Kasumi-1 (cell line): ENCODE measurements at regions not wholly inside any gene's neighbourhood (a gene's known extent, or its start where the extent isn't known, plus 50 kb on each side); places are given as distances from the start of the nearest gene placed in this dataset.

Source experiments
- DNase-seq, 2 experiments: peaks; one replicate each; lab custom pipeline; 2025; lab: John Stamatoyannopoulos, UW

GRCh38 chr11:15815246-15816195 is 540.8 kb downstream of the SOX6 start:
- DNase-seq: no peak

DNA sequence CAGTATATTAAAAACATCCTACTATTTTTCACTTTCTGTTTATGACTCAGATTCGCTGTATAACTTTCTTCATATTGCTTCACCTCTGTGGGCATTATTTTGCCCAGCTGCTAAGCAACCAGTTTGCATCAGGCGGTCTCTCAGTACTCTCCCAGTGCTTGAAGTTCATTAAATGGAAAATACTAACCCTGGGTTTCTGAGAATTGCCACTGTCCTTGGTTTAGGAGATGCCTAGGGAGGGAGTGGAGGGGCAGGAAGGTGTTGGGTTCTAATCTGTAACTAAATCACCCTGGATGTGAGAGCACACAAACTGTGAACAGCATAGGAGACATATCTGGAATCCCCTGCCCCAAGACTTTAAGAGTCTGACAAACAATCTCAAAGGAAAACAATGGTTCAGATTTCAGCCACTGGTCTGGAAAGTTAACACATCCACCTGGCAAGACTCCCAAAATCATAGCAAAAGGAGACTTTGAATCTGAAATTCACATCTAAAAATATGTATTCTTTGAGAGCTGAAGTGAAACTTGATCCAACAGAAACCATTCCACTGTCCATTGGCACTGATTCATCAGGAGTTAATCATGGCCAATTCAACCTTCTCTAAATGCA is 540.0 kb downstream of the SOX6 start:
- no peak for DNase-seq

- no peak for DNase-seq
Observed at GRCh38 chr11:15817001-15817400, 539.3 kb downstream of the SOX6 start.

- no peak for DNase-seq
Observed at GRCh38 chr11:15818132-15818842, 538.1 kb downstream of the SOX6 start.

DNA sequence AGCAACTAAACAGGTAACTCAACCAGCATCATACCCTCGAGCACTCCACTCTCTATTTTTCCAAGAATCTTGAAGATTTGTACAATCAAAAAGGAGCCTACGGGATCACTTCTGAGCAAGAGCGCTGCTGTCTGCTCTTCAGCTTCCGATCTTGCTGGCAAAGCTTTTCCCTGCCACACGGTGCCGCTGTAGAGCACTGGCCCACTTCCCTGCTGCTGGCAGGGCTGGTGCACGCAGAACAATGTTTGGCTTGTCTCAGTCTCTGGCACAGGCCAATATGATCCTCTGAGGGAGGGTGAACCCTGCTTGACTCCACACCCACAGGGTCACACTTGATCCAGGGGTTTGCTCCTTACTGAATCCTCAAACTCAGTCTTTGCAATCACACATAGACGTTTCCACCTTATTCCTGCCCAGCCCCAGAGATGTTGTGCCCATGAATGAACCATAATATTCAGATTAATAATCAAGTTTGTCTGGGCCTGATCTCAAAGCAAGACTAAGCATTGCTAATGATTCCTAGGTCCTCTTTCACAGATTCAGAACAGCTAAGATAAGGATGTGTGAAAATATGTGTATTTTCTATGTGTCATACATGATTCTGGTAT is 536.6 kb downstream of the SOX6 start:
- DNase-seq: peak; percentile 63 to 74

DNA sequence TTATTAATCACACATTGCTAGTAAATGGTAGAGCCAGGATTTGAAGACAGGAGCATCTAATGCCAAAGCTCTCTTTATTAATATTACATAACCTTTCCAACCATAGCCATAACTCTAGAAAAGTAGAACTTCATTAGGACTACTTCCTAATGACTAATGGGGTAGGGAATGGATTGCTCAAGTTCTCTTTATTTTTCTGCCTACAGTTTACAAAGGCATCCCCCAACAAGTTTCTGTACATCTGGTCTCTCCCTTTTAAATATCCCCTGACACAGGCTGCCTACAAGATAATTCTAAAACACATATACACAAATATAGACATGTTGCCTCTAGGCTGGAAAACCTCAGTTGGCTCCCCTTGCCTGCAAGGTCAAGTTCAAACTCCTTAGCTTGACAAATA is 534.9 kb downstream of the SOX6 start:
- no peak for DNase-seq

DNA sequence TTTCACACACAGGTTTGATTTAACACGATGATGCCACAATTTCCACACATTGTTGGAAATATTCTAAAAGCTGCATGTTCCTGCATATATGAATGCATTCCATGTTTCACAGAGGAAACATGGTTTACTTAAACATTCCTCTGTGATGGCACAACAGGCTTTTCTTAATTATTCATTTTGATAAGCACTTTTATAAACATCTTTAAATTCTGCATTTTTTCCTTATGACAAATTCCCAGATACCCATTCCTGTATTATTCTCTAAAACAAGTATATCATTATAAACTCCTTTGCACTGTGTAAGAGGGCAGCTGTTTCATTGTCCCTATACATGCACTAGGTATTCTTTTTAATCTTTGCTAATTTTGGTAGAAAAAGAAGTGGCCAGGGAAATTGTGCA is 532.3 kb downstream of the SOX6 start:
- DNase-seq: no peak

DNA sequence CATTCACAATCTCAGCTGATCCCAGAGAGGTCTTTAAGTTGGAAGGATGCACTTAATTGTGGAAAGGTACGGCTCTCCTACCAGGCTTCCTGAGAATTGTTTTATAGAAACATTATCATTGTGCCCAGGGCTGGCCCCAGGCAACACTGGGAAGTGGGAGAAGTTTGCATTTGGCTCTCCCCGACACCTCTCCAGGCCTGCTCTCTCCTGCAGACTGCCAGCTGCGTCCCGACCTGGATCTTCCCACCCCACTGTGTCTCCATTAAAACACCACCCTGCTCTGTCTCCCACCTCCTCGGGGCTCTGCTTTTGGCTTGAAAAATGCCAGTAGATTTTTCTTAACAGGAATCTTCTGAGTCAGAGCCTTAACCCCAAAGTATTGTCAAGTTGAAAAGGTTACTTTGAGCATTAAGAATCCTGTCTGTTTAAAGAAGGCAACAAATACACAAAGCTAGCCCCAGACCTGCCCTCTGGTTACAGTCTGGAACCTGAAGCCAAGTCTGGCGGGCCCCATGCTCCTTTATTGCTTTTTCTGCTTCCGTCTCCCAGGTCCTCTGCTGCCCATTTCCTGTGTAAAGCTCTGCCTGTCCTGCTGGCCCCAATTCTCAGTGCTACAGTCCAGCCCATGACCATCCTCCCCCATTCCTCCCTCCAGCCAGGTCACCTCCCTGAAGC is 530.2 kb downstream of the SOX6 start:
- DNase-seq: no peak

- DNase-seq: peak in 1 of 2 experiments; percentile 1
Observed at GRCh38 chr11:15826826-15827225, 529.5 kb downstream of the SOX6 start.

DNA sequence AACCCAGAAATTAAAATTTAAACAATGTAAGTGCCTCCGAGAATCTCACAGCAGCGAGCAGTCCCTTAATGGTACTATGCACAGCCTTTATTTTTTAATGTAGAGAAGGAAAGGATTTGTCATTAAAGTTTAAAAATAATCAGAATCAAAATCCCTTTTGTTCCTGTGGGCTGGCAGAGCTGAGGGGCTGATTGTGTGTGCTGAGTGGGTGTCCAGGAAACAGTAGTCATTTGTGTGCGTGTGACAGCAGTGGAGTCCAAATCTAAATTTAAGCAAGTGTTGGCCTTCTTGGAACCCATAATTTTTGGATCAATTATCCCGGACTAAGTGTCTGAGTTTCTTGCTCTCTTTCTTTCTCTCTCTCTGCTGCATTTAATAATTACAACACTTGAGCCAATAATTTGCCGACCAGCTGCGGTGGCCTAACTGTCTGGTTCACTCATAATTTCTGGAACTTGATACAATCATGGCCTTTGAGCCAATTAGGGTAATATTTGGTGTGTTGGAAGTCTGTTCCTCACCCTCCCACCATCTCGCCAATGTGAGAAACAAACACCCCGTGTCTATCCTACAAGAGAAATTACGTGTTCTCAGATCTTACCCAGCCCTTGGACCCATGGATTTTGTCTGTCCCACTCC is 528.0 kb downstream of the SOX6 start:
- no peak for DNase-seq

DNA sequence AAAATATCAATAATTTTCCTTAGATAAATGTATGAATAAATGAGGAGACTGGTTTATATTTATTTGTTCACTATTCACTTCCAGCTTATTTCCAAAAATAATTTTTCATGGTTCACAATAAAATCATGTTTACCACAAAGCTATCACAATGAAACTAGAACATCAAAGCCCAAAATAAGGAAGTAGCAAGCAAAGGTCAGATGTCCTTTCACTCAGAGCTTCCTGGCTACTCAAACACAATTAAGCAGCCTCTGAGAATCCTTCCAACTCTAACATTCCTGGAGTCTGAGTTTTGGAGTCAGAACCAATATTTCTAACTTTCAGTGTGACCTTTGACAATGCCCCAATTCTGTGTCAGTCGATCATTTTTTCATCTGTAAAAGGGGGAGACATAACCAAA is 527.0 kb downstream of the SOX6 start:
- no peak for DNase-seq

DNA sequence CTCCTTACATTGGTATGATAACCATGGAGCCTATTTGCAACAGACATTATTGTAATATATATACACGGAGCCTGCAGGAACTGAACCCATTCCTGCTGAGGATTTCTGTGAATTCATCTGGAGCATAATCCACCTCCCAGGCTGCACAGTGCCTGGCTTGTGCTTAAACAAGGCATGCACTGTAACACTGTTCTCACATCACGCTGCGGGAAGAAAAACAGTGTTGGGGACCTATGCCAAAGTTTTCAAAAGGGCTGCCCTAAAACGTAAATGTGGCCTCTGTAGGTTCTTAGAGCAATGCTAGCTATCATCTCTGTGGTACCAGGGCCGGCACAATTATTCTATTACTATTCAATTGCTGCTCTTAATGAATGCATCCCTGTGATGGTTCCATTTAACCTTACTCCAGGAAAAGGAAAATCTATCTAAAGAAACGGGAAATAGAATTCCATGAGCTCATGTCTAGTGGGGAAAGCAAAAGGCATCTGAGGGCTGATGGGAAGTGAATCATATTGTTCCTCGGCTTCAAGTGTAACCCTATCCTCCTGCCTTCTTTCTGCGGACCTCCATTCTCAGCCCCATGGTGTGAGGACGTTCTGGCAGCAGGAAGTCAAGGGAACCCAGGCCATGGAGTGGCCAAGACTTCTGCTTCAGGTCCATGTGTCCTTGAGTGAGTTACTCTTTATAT is 525.5 kb downstream of the SOX6 start:
- DNase-seq: no peak

DNA sequence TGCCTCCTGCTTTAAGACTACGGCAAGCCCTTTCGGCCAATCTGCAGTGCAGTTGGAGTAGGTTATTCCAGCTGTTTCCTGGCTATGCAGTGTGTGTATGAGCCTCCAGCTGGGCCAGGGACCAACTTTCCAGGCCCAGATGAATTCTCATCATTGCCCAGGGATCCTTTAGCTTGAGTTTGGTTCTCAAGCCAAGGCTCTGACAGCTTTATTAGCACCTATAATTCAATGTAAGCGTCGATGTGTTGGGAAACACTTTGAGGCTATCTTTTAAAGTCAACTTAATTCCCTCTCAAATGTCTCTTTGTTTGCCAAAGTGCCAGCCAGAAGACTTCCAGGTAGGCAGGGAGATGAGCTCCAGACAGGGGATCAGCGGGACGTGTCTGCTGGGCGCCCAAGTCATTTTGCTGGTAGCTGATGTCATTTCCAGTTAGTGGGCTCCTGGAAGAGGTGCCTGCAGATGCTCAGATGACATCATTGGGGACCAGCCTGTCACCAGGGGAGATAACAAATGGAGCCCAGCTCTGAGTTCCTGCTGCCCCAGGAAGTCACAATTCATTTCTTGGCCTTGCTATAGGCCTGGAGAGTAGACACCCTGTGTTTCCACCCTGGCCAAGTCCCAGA is 520.4 kb downstream of the SOX6 start:
- no peak for DNase-seq

GRCh38 chr11:15836795-15837194 is 519.6 kb downstream of the SOX6 start:
- DNase-seq: no peak

DNA sequence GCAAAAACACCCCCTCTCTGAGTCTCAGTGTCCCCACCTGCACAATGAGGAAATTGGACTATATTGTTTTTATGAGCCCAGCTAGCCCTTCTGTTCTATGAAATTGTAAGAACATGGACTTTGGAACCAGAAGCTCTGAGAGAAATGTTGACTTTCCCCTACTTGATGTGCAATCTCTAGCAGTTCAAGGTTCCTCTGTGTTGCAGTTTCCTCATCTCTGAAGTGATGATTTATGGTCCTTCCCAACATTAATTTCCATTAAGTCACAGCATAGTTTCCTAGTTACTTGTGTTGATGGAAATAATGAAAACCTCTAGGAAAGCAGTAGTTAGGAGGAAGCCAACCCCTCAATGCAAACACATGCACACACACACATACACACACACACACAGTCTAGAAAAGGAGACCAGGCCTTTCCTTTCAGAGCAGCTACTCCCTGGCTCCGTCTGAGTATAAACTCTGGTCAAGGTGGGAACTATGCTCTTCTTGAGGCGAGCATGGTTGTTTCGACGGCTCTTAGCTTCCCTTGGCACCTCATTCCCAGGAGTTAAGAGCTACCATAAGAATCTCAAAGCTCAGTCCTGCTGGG is 518.4 kb downstream of the SOX6 start:
- no peak for DNase-seq

DNA sequence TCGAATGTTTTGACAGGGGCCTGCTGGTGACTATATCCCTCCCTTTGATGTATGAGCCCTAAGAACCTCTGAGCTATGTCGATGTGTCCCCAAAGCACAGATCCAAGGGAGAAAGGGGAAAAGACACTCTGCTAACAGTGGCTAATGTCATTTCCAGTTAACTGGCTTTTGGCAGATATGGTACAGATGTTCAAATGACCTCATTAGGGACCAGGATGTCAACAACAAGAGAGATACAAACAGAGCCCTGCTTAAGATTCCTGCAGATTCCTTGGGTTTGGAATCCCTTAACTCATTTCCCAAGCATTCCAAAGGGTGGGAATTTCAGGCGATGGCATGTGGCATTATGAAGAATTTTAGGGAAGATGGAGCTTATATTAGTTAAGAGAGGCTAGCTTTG is 517.3 kb downstream of the SOX6 start:
- DNase-seq: no peak

GRCh38 chr11:15840966-15841365 is 515.4 kb downstream of the SOX6 start:
- DNase-seq: no peak

- no peak for DNase-seq
Observed at GRCh38 chr11:15841931-15842740, 514.2 kb downstream of the SOX6 start.

GRCh38 chr11:15843309-15843872 is 513.0 kb downstream of the SOX6 start:
- DNase-seq: no peak
